ENCODE measurements at regions not wholly inside any gene's neighbourhood (a gene's known extent, or its start where the extent isn't known, plus 50 kb on each side); places are given as distances from the start of the nearest gene placed in this dataset.

DNA sequence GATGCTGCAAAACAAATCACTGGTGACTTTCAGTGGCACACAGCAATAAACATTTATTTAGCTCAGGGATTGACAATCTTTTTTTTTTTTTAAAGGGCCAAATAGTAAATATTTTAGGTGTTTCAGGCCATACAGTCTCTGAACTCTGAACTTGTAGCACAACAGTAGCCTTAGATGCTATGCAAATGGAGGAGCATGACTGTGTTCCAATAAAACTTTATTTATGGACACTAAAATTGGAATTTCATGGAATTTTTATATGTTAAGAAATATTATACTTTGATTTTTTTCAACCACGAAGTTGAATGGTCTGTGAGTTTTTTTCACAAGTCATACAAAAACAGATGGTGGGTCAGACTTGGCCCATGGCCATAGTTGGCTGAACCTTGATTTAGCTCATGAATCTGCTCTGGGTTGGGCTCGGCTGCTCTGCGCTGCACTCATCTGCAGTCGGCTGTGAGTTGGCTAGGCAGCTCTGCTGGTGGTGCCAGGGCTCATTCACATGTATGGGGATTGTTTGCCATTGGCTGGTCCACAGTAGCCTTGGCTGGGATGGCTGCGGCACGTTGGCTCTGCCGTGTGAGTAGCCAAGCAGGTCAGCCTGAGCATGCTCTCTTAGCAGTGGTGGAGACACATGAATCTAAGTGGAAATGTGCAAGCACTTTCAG is 231.7 kb upstream of the PGRMC2 start:
- Histone ChIP-seq H3K4me3 (ENCODE audit: severe bottlenecking) (no peak overlapping the region), H3K4me1 (ENCODE audit: insufficient read depth, poor library complexity, severe bottlenecking) (peaks cover 17% of the 10 kb centered on the region), H3K36me3 (ENCODE audit: low read depth) (no peaks in the 10 kb centered on the region), H3K9me3 (ENCODE audit: severe bottlenecking) (no peaks in the 10 kb centered on the region), H3K27ac (ENCODE audit: poor library complexity, severe bottlenecking) (peak overlapping the region; percentile 77), H3K27me3 (ENCODE audit: insufficient read depth, poor library complexity, severe bottlenecking) (no peaks in the 10 kb centered on the region)
- TF ChIP-seq, protein P1, sequence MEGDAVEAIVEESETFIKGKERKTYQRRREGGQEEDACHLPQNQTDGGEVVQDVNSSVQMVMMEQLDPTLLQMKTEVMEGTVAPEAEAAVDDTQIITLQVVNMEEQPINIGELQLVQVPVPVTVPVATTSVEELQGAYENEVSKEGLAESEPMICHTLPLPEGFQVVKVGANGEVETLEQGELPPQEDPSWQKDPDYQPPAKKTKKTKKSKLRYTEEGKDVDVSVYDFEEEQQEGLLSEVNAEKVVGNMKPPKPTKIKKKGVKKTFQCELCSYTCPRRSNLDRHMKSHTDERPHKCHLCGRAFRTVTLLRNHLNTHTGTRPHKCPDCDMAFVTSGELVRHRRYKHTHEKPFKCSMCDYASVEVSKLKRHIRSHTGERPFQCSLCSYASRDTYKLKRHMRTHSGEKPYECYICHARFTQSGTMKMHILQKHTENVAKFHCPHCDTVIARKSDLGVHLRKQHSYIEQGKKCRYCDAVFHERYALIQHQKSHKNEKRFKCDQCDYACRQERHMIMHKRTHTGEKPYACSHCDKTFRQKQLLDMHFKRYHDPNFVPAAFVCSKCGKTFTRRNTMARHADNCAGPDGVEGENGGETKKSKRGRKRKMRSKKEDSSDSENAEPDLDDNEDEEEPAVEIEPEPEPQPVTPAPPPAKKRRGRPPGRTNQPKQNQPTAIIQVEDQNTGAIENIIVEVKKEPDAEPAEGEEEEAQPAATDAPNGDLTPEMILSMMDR (IDR thresholded peaks at IDR 0.05; ENCODE audit: poor library complexity, severe bottlenecking) = no peak
- ATAC-seq (ENCODE audit: low read depth) (no peak), DNase-seq (ENCODE audit: low spot score) (no peak)

GRCh38 chr4:128517739-128518510 is 230.3 kb upstream of the PGRMC2 start:
- peak; percentile 73 for DNase-seq (ENCODE audit: low spot score)
- no peaks in the 10 kb centered on the region for H3K36me3 ChIP-seq (ENCODE audit: low read depth)
- H3K4me3 ChIP-seq (ENCODE audit: severe bottlenecking) = no peak overlapping the region
- no peaks in the 10 kb centered on the region for H3K9me3 ChIP-seq (ENCODE audit: severe bottlenecking)
- H3K27ac ChIP-seq (ENCODE audit: poor library complexity, severe bottlenecking) = peak overlapping the region; percentile 77
- TF ChIP-seq, protein P1 (IDR thresholded peaks at IDR 0.05; ENCODE audit: poor library complexity, severe bottlenecking) = no peak
- H3K27me3 ChIP-seq (ENCODE audit: insufficient read depth, poor library complexity, severe bottlenecking) = no peaks in the 10 kb centered on the region
- peak; percentile 99 for ATAC-seq (ENCODE audit: low read depth)
- H3K4me1 ChIP-seq (ENCODE audit: insufficient read depth, poor library complexity, severe bottlenecking) = peaks cover 18% of the 10 kb centered on the region

DNA sequence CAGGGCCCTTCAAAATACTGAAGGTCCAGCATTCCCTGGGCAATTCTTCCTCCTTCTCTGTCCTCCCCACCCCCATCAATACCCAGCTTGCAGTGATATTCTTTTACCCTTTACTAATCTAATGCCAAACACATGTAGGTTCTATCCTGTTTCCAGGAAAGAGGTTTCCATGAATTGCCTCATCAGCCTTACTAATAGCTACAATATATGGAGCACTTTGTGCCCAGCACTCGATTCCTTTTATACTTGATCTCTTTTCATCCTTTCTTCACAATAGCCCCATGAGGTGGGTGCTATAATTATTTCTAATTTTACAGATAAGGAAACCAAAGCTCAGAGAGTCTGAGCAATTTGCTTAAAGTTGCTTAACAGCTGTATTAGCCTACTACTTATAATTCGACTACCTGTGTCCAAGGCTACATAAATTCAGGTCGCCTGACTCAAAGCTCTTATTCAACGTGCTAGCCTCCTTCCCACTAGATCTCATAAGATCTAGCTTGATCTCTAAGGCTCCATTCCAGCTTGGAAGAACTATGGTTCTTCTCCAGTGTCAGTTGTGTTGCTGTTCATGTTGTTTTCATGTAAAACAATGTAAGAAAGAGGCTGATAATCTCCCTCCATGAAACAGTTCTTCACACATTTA is 229.6 kb upstream of the PGRMC2 start:
- Histone ChIP-seq H3K9me3 (ENCODE audit: severe bottlenecking) (no peaks in the 10 kb centered on the region), H3K27ac (ENCODE audit: poor library complexity, severe bottlenecking) (peak overlapping the region; percentile 77), H3K36me3 (ENCODE audit: low read depth) (no peaks in the 10 kb centered on the region), H3K4me1 (ENCODE audit: insufficient read depth, poor library complexity, severe bottlenecking) (peaks cover 18% of the 10 kb centered on the region), H3K4me3 (ENCODE audit: severe bottlenecking) (no peak overlapping the region), H3K27me3 (ENCODE audit: insufficient read depth, poor library complexity, severe bottlenecking) (no peaks in the 10 kb centered on the region)
- TF ChIP-seq, protein P1 (IDR thresholded peaks at IDR 0.05; ENCODE audit: poor library complexity, severe bottlenecking) = no peak
- no peak for ATAC-seq (ENCODE audit: low read depth)
- DNase-seq (ENCODE audit: low spot score) = no peak

DNA sequence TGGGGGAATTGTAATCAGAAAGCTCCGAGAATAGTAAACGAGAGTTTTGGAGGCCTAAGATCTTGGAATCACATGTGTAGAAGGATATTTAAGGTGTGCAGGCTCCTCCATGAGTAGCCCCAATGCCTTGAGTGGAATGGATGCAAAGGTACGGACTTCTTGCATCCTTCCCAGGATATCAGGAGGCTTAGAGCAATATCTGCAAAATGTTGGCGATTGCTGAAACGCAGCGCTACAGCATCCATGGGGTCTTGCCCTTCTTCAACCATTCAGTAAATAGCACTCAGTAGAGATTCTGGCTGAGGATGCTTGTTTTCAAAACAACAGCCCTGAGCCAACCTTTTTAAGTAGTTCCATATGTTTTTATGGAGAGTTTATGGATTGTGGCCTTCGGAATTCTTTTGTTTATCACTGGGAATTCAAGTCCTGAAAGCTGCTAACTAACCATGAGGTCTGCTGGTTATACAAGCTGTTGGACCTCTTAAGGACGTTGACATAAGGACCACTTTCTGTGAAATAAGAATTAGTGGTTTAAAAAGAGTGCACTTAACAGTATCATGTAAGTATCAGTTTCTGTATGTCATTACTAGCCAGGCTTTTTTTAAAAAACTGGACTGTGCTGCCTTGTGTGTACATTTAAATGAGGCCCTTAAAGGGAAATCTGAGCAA is 228.8 kb upstream of the PGRMC2 start:
- no peak overlapping the region for H3K4me3 ChIP-seq (ENCODE audit: severe bottlenecking)
- DNase-seq (ENCODE audit: low spot score) = no peak
- H3K27me3 ChIP-seq (ENCODE audit: insufficient read depth, poor library complexity, severe bottlenecking) = no peaks in the 10 kb centered on the region
- no peaks in the 10 kb centered on the region for H3K9me3 ChIP-seq (ENCODE audit: severe bottlenecking)
- H3K36me3 ChIP-seq (ENCODE audit: low read depth) = no peaks in the 10 kb centered on the region
- ATAC-seq (ENCODE audit: low read depth) = no peak
- TF ChIP-seq, protein P1 (IDR thresholded peaks at IDR 0.05; ENCODE audit: poor library complexity, severe bottlenecking) = no peak
- H3K27ac ChIP-seq (ENCODE audit: poor library complexity, severe bottlenecking) = peak overlapping the region; percentile 77
- peaks cover 18% of the 10 kb centered on the region for H3K4me1 ChIP-seq (ENCODE audit: insufficient read depth, poor library complexity, severe bottlenecking)
